GM19025 (cell line): ENCODE measurements at regions not wholly inside any gene's neighbourhood (a gene's known extent, or its start where the extent isn't known, plus 50 kb on each side); places are given as distances from the start of the nearest gene placed in this dataset.
"Not testable (repeated sequence)": the region's sequence is repeated elsewhere in the genome, so short reads cannot be mapped to it uniquely, and the experiment has no call there.

Source experiments
- ATAC-seq: cut with Tn5 transposase; IDR thresholded peaks from one replicate; pipeline ENCODE4 v1.9.1; 2021; ENCODE audit warnings: mild to moderate bottlenecking, low read depth, moderate library complexity; ENCODE audit not compliant: unreplicated experiment

GRCh38 chr10:9043466-9043865 lies 989.0 kb downstream of the GATA3 start:
- no peak for ATAC-seq

- ATAC-seq, result no peak
Observed at GRCh38 chr10:9045311-9045710, 990.8 kb downstream of the GATA3 start.

DNA sequence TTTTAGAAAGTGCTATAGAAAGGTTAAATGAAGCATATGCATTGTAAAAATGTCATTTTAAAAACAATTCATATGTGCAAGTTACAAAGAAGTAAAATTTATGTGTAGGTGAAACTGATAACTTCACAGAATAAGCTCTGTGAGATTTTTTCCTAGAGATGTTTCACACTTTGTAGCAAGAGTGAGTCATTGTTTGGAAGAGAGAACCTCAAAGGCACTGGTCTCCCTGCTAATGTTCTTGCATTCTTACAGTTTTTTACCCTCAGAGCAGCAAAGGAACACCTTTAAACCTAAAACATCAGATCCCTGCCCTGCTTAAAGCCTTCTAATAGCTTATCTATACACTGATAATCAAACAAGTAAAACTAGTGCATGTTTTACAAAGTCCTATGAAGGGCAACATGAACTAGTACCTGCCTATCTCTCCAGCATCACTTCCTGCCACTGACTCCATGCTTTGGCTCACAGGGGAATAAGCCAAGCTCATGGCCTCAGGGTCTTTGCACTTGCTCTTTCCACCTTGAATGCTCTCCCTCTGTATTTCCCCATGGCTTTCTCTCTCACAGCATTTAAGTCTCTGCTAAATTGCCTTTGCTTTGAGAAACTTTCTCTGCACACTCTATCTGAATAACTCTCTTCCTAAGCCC lies 997.0 kb downstream of the GATA3 start:
- ATAC-seq, result no peak

DNA sequence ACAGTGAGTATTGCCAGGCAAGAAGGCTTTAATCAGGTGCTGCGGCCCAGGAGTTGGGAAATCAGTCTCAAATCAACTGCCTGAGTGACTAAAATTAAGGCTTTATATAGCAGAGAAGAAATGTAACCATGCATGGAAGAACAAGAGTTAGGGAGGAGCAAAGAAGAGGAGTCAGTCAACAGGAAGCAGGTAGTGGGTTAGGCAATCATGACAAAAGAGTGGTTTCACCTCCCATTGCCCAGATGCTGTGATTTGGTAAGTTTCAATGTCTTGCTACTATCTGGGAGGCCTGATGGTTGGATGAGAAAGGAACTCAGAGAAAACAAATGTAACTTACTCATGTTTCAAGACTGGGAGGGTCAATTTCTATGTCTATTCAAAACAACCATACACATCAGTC lies 998.3 kb downstream of the GATA3 start:
- no peak for ATAC-seq

DNA sequence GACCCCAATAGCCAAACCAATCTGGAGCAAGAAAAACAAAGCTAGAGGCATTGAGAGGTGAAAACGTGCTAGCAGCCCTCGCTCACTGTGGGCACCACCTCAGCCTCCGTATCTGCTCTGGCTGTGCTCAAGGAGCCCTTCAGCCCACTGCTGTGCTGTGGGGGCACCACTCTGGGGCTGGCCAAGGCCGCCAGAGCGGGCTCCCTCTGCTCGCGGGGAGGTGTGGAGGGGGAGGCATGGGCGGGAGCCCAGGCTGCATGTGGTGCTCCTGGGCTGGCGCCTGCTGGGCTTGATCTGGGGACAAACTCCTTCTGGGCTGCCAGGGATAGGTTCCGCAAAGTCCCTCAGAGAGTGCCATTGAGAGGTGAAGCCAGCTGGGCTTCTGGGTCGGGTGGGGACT lies 1002.0 kb downstream of the GATA3 start:
- ATAC-seq, result no peak

DNA sequence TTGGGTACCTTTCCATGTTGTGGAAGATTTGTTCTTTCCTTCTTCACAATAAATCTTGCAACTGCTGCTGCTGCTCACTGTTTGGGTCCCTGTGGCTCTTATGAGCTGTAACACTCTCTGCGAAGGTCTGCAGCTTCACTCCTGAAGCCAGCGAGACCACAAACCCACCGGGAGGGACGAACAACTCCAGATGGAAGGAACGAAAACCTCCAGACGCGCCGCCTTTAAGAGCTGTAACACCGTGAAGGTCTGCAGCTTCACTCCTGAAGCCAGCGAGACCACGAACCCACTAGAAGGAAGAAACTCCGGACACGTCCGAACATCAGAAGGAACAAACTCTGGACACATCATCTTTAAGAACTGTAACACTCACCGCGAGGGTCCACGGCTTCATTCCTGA lies 1002.8 kb downstream of the GATA3 start:
- not testable (repeated sequence) for ATAC-seq

GRCh38 chr10:9060314-9060713 lies 1005.8 kb downstream of the GATA3 start:
- ATAC-seq, result no peak

DNA sequence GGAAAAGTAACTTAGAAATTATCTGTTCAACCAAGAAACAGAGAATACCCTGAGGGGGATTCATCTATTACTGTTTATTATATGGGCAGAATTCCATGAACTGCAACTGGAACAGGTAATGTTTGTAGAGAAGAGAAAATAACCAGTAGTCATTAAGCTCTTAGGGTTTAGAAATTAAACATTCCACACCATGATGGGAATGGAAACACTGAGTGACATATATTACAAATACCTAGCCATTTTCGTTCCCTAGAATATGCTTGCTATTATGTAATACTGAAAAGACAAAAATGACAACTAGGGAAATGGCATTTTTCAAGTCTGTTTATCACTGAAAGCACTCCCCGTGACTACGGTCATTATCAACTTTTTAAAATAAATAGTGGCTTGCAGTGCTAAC lies 1007.4 kb downstream of the GATA3 start:
- no peak for ATAC-seq

- ATAC-seq, result no peak
Observed at GRCh38 chr10:9066152-9066551, 1011.7 kb downstream of the GATA3 start.

- ATAC-seq, result no peak
Observed at GRCh38 chr10:9068003-9068402, 1013.5 kb downstream of the GATA3 start.

DNA sequence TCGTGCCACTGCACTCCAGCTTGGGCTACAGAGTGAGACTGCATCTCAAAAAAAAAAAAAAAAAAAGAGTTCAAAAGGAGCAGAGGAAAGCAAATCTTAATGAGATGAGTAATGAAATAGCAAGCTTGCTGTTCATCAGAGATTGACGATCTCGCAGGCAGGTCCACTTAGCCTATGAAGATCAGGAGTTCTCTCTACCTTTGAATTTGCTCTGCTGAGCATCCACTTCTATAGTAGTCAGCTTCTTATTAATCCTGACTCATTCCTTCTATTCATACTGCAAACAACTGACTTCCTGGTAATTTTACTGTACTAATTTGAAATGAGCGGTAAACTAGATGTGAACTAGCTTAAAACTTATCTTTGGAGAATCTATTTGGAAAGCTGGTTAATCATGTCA lies 1014.6 kb downstream of the GATA3 start:
- ATAC-seq, result no peak

DNA sequence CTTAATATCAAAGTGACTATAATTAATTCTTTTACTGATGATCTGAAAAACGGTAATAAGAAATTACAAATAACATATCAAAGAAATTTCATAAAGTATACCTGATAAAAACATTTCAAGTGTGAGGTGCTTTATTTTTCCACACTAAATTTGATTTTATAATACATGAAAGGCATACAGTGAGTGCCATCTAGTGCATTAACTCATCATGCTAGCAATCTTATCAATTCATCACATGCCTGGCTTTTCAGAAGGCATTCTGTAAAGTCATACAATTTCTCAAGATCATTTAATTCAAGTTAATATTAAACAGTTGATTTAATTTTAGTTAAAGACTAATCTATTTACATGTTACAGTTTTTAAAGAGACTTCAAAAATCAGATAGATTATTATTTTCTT lies 1020.9 kb downstream of the GATA3 start:
- no peak for ATAC-seq

DNA sequence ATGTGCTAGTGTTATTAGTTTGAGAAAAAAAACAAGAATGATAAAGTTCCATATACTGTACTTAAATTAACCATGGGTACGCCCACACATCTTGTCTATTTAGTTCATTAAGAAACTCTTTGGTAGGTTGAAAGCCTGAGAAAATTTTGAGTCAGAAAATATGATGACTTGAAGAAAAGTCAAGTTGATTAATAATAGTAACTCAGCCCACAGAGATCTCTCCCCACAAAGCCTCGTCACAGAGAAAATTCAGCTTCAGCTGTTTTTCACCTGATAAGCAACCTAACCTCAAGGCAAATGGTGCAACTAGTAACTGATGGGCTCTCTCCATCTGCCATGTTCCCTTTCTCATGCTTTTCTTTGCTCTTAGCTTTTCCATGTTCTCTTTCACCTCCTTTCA lies 1021.6 kb downstream of the GATA3 start:
- ATAC-seq, result no peak

GRCh38 chr10:9081253-9081652 lies 1026.8 kb downstream of the GATA3 start:
- ATAC-seq, result no peak

- ATAC-seq, result no peak
Observed at GRCh38 chr10:9081961-9082360, 1027.5 kb downstream of the GATA3 start.

DNA sequence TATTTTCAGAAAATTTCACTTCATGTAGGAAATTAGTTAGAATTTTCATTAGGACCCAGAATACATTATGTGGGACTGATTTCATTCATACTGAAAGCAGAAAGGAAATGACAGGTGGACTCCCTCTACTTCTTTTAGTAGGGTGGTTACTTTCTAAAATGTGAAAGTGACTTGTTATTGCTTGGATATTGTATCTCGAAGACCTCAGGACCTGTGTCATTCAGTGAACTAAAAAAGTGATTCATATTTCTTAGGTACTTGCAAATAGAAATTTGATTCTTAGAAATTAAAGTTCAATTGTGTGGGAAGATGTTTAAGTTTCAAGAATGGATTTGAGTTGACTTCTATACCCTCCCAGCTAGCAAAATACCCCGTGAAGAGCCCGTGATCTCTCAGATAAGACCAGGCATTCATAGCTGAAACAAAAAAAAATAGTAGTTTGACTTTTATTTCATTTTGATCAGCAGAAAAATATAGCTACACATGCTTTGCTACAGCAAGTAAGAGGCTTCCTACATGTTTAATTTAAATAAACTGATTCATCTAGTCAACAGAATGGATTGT lies 1037.1 kb downstream of the GATA3 start:
- no peak for ATAC-seq

DNA sequence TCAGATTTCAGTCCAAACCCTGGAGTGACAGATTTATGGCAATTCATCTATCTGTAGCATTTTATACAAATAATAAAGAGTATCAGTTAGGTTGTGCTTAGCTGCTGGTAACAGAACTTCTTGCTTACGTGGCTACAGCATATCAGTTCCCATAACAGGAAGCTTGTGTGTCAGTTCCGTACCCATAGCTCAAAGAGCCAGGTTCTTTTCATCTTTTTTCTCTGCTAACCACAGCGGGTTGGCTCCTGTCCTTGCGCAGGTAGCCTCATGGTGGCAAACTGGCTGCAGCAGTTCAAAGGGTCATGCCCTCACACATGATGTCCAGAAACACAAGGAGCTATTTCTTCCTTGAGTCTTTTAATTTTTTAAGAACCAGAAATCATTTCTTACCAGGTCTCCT lies 1041.8 kb downstream of the GATA3 start:
- no peak for ATAC-seq

DNA sequence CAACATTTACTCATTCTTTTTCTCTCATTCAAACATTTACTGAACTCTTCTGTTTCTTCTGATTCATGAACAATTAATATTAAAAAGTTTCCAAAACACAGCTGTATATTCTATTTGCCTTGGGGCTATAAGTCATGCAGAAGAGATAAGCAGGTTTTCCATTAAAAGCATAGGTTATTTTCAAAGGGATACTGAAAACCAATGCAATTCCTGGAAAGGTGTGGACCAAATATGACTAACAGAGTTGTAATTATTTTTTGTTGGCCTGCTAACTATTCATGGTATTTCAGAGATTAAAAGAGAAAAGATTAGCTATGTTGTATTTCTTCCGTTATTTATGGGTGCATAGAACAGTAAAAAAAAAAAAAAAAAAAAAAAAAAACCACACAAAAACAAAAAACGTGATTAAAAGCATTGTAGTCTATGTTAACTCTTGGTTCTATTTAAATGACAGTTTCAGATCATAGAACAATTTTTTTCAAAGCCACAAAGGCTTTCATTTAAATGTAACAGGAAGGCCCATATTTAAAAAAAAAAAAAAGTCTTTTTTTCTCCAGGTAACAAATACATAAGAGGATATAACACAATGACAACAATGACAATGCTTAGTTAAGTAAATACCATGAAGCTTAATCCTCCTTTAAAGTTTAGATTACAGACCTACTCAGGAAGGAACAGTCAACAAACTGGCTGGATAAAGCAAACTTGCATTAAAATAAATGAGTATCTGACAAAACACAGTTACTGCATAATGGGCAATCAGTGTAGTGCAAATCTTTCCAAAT lies 1042.9 kb downstream of the GATA3 start:
- ATAC-seq, result no peak

- ATAC-seq, result no peak
Observed at GRCh38 chr10:9097991-9098306, 1043.5 kb downstream of the GATA3 start.

DNA sequence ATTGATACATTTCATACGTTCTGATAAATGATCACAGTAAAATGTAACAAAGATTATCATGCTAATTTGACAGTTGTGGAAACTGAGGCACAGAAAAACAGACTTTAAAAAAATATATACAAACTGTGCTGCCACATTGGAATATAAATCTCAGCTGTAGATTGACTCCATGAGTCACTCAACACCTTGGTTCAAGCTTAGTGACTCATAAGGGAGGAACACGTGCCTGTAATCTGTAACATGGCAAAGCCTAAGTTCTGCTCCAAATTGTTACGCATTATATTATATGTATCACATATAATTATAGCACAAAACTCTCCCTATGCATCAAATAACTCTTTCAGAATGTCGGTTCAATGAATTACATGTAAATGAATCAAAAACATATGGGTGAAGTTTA lies 1047.5 kb downstream of the GATA3 start:
- no peak for ATAC-seq

GRCh38 chr10:9103301-9103700 lies 1048.8 kb downstream of the GATA3 start:
- ATAC-seq, result no peak

DNA sequence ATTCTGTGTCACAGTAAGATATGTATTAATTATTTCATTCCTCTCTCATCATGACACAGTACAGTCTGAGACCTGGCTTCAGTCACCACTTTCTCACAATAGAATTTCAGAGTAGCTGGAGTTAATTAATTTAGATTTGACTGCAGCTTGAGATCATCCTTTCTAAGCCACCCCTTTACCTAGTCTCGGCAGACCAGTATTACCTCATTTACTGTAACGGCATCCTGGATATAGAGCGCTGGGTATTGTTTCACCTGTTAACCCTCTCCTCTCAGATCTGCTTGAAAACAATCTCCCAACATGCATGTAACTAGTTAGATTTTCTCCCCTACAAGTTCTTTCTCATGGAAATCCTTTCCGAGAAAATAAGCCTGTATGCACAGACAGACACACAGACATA lies 1057.5 kb downstream of the GATA3 start:
- ATAC-seq, result no peak
